HG02938 (cell line): ENCODE measurements at regions not wholly inside any gene's neighbourhood (a gene's known extent, or its start where the extent isn't known, plus 50 kb on each side); places are given as distances from the start of the nearest gene placed in this dataset.

Experiments
- ATAC-seq: cut with Tn5 transposase; IDR thresholded peaks from one replicate; pipeline ENCODE4 v1.9.1; 2021; ENCODE audit warnings: mild to moderate bottlenecking, moderate library complexity; ENCODE audit not compliant: unreplicated experiment

GRCh38 chr20:48308882-48309281, 518.9 kb downstream of the PREX1 start:
- no peak for ATAC-seq

GRCh38 chr20:48308232-48308781, 519.5 kb downstream of the PREX1 start:
- ATAC-seq = no peak

DNA sequence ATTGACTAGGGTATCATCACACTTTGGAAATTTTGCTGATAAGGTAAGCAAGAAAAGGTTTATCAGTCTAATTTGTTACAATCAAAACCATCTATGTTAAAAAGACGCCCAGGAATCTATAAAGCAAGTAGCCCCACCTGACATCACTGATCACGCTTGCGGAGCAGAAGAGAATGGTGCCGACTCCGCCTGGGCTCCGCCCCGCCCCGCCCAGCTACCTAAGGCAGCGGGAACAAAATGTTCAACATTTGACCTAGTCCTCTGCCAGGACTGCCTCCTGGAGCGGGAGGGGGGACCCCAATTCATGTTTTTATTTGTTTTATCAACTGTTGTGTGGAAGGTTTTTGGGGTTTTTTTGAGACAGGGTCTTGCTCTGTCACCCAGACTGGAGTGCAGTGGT, 520.5 kb downstream of the PREX1 start:
- ATAC-seq = no peak

GRCh38 chr20:48302844-48303542, 517.7 kb upstream of the SULF2 start:
- no peak for ATAC-seq

DNA sequence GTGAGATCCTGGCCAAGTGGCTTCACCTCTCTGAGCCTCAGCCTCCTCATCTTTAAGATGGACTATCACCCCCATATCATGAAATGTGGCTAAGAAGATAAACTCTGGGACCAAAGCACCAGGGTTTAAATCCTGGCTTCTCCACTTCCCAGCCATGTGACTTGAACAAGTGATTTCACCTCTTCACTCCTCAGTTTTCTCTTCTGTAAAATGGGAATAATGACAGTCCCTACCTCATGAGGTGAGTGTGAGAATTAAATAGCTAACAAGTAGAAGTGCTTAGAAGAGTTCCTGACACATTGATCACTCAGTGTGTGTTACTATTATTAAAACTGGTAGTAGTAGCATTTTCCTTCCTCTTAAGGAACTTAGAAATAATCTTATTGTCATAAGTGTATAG, 516.9 kb upstream of the SULF2 start:
- no peak for ATAC-seq

GRCh38 chr20:48301189-48301588, 515.9 kb upstream of the SULF2 start:
- ATAC-seq = no peak

GRCh38 chr20:48300529-48300928, 515.2 kb upstream of the SULF2 start:
- no peak for ATAC-seq

- no peak for ATAC-seq
Measured at GRCh38 chr20:48298851-48299484, 513.7 kb upstream of the SULF2 start.

DNA sequence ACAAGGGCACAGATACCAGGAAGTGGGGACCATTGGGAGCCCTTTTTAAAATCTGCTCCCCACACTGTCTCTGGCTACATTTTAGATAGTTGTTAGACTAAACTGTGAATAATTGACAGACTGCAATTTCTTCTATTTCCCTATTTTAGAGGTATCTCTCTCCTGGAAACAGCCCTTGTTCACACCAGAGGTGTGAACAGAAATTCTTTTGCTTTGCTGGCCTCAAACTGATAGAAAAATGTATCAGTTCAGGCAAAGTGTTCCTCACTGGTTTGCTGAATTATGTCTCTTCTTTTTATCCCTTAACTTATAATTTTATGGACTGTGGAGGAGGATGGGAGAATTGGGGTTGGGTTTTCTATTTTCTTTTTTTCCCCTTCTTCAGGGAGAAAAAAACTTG, 513.2 kb upstream of the SULF2 start:
- ATAC-seq = no peak

DNA sequence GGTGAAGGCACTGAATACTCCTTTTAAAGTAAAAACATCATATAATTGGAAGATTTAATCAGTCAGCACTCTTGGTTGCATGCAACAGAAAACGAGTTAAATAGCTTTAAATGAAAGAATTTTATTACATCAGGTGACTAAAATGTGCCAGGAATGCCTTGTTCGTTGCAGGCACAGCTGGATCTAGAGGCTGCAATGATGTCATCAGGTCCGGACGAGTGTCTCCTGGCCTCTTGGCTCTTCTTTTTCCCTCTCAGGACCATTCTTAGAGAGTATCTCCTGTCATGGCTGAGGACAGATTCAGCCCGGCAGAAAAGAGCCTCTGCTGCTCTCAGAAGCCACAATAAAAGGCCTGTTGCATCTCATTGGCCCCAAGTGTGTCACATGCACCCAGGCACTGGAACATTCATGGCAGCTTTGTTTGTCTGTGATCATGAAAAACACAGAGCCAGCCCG, 510.7 kb upstream of the SULF2 start:
- ATAC-seq = no peak

DNA sequence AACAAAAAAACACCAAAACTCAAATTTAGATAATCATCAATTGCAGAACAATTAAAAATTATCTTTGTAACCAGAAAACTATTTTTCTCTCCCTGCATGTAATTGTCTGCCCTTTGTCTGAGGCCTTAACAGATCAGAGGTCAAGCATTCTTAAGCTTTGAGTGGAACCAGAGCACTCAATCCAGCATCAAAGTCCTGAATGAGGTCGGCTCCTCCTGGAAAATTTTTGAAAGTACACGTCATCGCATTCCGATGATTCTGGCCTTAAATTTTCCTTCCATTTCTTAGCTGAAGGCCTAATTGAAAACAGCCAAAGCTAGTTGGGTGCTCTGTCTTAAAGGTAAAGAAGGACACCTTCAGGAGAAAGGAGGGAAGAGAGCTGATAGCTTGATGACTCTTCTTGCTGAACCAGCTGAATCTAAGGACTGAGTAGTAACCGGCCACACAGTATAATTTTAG, 510.2 kb upstream of the SULF2 start:
- ATAC-seq = no peak

DNA sequence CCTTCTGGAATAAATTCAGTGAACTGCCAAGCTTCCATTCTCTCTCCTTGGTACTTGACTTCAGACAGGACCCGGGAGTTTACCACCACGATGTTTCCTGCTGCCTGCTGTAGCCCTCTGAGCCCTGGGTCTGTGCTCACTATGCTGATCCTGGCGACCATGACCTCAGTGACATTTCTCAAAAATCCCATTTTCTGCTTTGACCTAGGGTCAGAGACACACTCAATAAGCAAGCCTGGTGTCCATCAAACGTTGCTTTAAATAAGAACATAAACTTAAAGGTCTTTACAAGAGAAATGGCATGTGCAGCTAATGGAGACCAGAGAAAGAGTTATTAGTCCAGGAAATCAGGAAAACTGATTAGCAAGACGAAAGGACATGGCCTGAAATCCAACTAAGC, 509.7 kb upstream of the SULF2 start:
- no peak for ATAC-seq

DNA sequence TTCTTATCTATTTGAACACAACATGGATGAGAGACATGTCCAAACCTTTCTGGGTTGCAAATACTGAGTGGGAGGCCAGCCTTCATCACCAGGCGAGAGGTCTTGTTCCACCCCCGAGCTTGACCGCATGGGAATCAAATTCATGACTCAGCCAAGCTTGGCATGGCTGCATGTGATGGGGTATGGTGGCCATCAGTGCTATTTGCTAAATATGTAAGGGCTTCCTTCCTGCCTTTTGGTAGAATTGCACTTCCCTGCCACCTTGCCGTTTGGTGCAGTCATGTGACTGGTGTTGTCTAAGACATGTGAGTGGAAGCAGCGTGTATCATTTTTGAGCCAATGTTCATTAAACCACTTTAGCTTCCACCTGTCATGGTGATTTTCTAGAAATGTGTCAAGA, 508.9 kb upstream of the SULF2 start:
- no peak for ATAC-seq

GRCh38 chr20:48293671-48294070, 508.4 kb upstream of the SULF2 start:
- no peak for ATAC-seq

DNA sequence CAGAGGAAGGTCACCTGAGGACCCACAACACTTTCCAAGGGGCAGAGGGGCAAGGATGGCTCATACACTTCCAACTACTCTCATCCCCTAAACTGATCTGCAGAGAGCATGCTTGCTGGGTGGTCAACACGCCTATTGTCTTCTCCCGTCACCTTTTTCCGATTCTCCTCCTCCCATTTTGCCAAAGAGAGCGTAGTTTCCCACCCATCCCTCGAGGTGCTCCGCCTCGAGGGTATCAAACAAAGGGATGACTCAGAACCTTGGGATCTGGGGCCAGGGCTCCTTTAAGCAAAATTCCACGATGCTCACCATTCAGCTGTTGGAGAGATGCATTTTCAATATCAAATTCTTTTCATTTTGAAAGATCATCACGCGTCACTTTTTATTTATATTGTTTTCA, 507.5 kb upstream of the SULF2 start:
- ATAC-seq = no peak

GRCh38 chr20:48291896-48292295, 506.6 kb upstream of the SULF2 start:
- no peak for ATAC-seq

DNA sequence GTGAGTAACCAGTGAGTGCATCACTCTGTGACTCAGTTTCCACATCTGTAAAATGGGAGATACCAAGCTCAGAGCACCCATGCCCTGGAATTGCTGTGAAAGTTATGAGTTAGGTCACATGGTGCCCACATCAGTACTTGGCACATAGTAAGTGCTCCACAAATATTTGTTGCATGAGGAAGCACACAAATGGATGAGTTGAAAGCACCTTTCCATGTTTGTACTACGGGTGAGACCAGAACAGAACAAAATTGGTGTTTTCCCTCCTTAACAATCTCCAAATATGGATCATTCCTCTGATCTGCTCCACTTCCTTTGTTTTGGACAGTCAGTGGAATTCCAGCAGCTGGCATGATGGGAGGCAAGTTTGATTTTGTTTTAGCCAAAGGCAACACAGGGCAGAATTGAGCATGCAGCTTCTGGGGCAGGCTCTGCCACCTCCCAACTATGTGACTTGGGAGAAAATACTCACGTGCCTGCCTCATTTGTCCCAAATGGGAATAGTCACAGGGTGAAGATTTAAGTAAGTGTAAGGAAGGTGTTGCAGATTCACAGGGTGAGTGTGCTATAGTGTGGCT, 503.7 kb upstream of the SULF2 start:
- no peak for ATAC-seq

DNA sequence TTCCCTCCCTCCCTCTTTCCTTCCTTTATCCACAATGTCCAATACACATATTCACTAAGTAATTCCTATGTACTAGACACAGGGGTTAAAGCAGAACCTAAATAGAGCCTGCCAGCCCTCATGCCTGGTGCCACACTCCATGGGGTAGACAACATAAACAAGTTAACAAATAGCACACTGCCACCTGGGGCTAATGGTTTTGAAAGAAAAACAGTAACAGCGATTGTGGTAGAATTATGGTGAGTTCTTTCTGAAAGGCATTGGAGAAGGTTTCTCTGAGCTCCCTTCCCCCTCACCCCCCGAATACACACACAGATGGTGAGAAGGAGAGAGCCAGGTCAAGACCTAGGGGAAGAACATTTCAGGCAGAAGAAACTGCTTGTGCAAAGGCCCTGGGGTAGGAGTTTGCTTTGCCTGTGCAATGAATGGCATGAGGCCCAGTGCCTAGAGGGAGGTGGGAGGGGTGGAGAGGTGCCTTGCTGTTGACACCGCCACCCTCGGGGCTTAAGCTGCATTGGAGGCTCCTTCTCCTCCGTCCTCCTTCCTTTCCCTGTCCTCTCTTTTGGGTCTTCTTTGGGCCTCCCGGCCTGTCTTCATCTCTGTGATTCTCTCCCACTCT, 502.4 kb upstream of the SULF2 start:
- ATAC-seq = no peak

- ATAC-seq = no peak
Measured at GRCh38 chr20:48287021-48287494, 501.8 kb upstream of the SULF2 start.

- no peak for ATAC-seq
Measured at GRCh38 chr20:48286601-48287000, 501.3 kb upstream of the SULF2 start.

- no peak for ATAC-seq
Measured at GRCh38 chr20:48285656-48286055, 500.4 kb upstream of the SULF2 start.
